ENCODE measurements at regions not wholly inside any gene's neighbourhood (a gene's known extent, or its start where the extent isn't known, plus 50 kb on each side); places are given as distances from the start of the nearest gene placed in this dataset.

DNA sequence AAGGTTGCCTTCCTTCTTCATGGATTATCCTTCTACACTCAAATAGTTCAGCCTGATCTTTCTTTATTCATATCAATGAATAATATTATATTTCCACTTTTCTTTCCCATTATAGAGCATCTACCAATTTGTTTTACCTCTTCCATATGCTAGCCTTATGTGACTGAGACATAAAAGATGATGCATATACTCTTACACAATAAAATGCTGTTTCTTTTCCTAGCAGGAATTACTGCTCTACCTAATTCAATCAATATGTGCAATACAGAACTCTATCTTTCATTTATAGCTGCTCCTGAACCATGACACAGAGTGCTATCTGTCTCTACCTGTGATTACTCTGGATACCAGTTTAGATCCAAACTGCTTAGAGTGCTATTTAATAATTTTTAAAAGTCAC is 2334.0 kb downstream of the PCDH7 start:
- Histone ChIP-seq H2BK5ac (ENCODE audit: low read depth, low read length) (no peak overlapping the region), H3K56ac (replicated peaks; ENCODE audit: insufficient read length, low read depth, low read length) (no peak overlapping the region), H2AK5ac (ENCODE audit: low read depth, low read length) (no peak overlapping the region), H3K9ac (replicated peaks in 1 of 4; ENCODE audit: extremely low read depth in 1 of 4, low read depth in 3 of 4, low read length in 3 of 4) (no peak overlapping the region), H2BK15ac (ENCODE audit: low read length) (no peak overlapping the region), H3K18ac (ENCODE audit: extremely low read depth, low read length) (no peak overlapping the region), H2BK120ac (replicated peaks; ENCODE audit: low read depth, low read length) (no peak overlapping the region), H2BK12ac (ENCODE audit: low read depth, low read length) (no peak overlapping the region), H3K27ac (ENCODE audit: low read depth, low read length) (no peak overlapping the region), H3K4me1 (replicated peaks in 1 of 4; ENCODE audit: control insufficient read depth in 3 of 4, insufficient read depth in 4 of 4, low read length in 3 of 4) (peaks cover 0 to 3% (median 0%) of the 10 kb centered on the region in 4 experiments; a peak in 1 of 7 replicates), H3K27me3 (replicated peaks in 1 of 4; ENCODE audit: control insufficient read depth in 3 of 4, extremely low read depth in 1 of 4, insufficient read depth in 3 of 4, low read length in 3 of 4) (no peaks in the 10 kb centered on the region), H3K79me2 (ENCODE audit: control insufficient read depth in 1 of 2, insufficient read depth in 2 of 2, low read length in 2 of 2) (no peaks in the 10 kb centered on the region), H3K36me3 (ENCODE audit: control insufficient read depth in 2 of 4, insufficient read depth in 4 of 4, low read length in 3 of 4) (no peaks in the 10 kb centered on the region), H2AFZ (ENCODE audit: low read length) (no peak overlapping the region), H3K4me2 (ENCODE audit: insufficient read depth in 1 of 2, low read depth in 2 of 2, low read length in 2 of 2) (no peak overlapping the region), H4K5ac (ENCODE audit: insufficient read length, low read depth, low read length) (no peak overlapping the region), H4K91ac (replicated peaks; ENCODE audit: insufficient read length, low read length) (no peak overlapping the region), H3K9me3 (ENCODE audit: insufficient read depth in 2 of 2, low read depth in 1 of 2, low read length in 1 of 2) (no peaks in the 10 kb centered on the region), H3K14ac (ENCODE audit: insufficient read length) (no peak overlapping the region), H3K23ac (ENCODE audit: insufficient read length) (no peak overlapping the region), H4K20me1 (replicated peaks in 1 of 2; ENCODE audit: control insufficient read depth in 1 of 2, insufficient read depth in 2 of 2, low read length in 2 of 2) (no peaks in the 10 kb centered on the region), H2BK20ac (ENCODE audit: low read length) (no peak overlapping the region), H3K4me3 (ENCODE audit: extremely low read depth in 1 of 4, insufficient read depth in 2 of 4, low read depth in 3 of 4, low read length in 4 of 4) (no peak overlapping the region), H3K4ac (replicated peaks; ENCODE audit: insufficient read length, low read depth, low read length) (no peak overlapping the region), H4K8ac (ENCODE audit: extremely low read depth, insufficient read depth, low read length) (no peak overlapping the region), H3K23me2 (ENCODE audit: low read depth, low read length) (no peaks in the 10 kb centered on the region), H3K79me1 (ENCODE audit: low read depth, low read length) (no peaks in the 10 kb centered on the region)
- DNase-seq (ENCODE audit: low read depth in 1 of 2, low spot score in 2 of 2): no peak
- no peak for TF ChIP-seq RAD21 (IDR thresholded peaks at IDR 0.05 in 1 of 2, conservative IDR thresholded peaks at IDR 0.05 in 1 of 2; ENCODE audit: low read depth in 2 of 2, low read length in 2 of 2)
- TF ChIP-seq BCL11A (IDR thresholded peaks at IDR 0.05; ENCODE audit: low read depth in 2 of 2, low read length in 2 of 2): no peak
- no peak for TF ChIP-seq KDM4A (IDR thresholded peaks at IDR 0.05; ENCODE audit: low read depth, low read length, severe bottlenecking)
- no peak for TF ChIP-seq EP300 (IDR thresholded peaks at IDR 0.05; ENCODE audit: borderline replicate concordance in 1 of 2, low read depth in 2 of 2, low read length in 2 of 2)
- TF ChIP-seq SP4 (IDR thresholded peaks at IDR 0.05; ENCODE audit: low read length): no peak
- no peak for TF ChIP-seq JUND (IDR thresholded peaks at IDR 0.05; ENCODE audit: low read length)
- TF ChIP-seq, protein P1, sequence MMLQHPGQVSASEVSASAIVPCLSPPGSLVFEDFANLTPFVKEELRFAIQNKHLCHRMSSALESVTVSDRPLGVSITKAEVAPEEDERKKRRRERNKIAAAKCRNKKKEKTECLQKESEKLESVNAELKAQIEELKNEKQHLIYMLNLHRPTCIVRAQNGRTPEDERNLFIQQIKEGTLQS (IDR thresholded peaks at IDR 0.05; ENCODE audit: insufficient read depth, low read depth, low read length): no peak
- ChIA-PET POLR2A (ENCODE audit: partially characterized antibody) (no interaction called here), CTCF (ENCODE audit: partially characterized antibody) (no interaction called here)
- FAIRE-seq: no peak
